ENCODE measurements at regions not wholly inside any gene's neighbourhood (a gene's known extent, or its start where the extent isn't known, plus 50 kb on each side); places are given as distances from the start of the nearest gene placed in this dataset.
"Not testable (repeated sequence)": the region's sequence is repeated elsewhere in the genome, so short reads cannot be mapped to it uniquely, and the experiment has no call there.

GRCh38 chr10:25707976-25708671, 225.9 kb upstream of the MYO3A start:
- no peak for DNase-seq (ENCODE audit: extremely low read depth in 1 of 2, low read depth in 1 of 2)

- no peak for DNase-seq (ENCODE audit: extremely low read depth in 1 of 2, low read depth in 1 of 2)
Observed at GRCh38 chr10:25713894-25714240, 220.2 kb upstream of the MYO3A start.

- no peak for DNase-seq (ENCODE audit: extremely low read depth in 1 of 2, low read depth in 1 of 2)
Observed at GRCh38 chr10:25724241-25724640, 209.8 kb upstream of the MYO3A start.

GRCh38 chr10:25725917-25726716, 207.9 kb upstream of the MYO3A start:
- DNase-seq (ENCODE audit: extremely low read depth in 1 of 2, low read depth in 1 of 2), result no peak

GRCh38 chr10:25738776-25739175, 195.3 kb upstream of the MYO3A start:
- DNase-seq (ENCODE audit: extremely low read depth in 1 of 2, low read depth in 1 of 2), result no peak

- no peak for DNase-seq (ENCODE audit: extremely low read depth in 1 of 2, low read depth in 1 of 2)
Observed at GRCh38 chr10:25743832-25744231, 190.2 kb upstream of the MYO3A start.

GRCh38 chr10:25744574-25744973, 189.5 kb upstream of the MYO3A start:
- no peak for DNase-seq (ENCODE audit: extremely low read depth in 1 of 2, low read depth in 1 of 2)

GRCh38 chr10:25745976-25746375, 188.1 kb upstream of the MYO3A start:
- no peak for DNase-seq (ENCODE audit: extremely low read depth in 1 of 2, low read depth in 1 of 2)

- no peak for DNase-seq (ENCODE audit: extremely low read depth in 1 of 2, low read depth in 1 of 2)
Observed at GRCh38 chr10:25747084-25747483, 186.9 kb upstream of the MYO3A start.

GRCh38 chr10:25748509-25748908, 185.5 kb upstream of the MYO3A start:
- no peak for DNase-seq (ENCODE audit: extremely low read depth in 1 of 2, low read depth in 1 of 2)

- DNase-seq (ENCODE audit: extremely low read depth in 1 of 2, low read depth in 1 of 2), result no peak
Observed at GRCh38 chr10:25753776-25754175, 180.3 kb upstream of the MYO3A start.

GRCh38 chr10:25755874-25756273, 178.2 kb upstream of the MYO3A start:
- not testable (repeated sequence) for DNase-seq (ENCODE audit: extremely low read depth in 1 of 2, low read depth in 1 of 2)

- DNase-seq (ENCODE audit: extremely low read depth in 1 of 2, low read depth in 1 of 2), result no peak
Observed at GRCh38 chr10:25756784-25757183, 177.2 kb upstream of the MYO3A start.

- no peak for DNase-seq (ENCODE audit: extremely low read depth in 1 of 2, low read depth in 1 of 2)
Observed at GRCh38 chr10:25758041-25758457, 176.0 kb upstream of the MYO3A start.

GRCh38 chr10:25758511-25758910, 175.5 kb upstream of the MYO3A start:
- DNase-seq (ENCODE audit: extremely low read depth in 1 of 2, low read depth in 1 of 2), result no peak

- DNase-seq (ENCODE audit: extremely low read depth in 1 of 2, low read depth in 1 of 2), result no peak
Observed at GRCh38 chr10:25761937-25762336, 172.1 kb upstream of the MYO3A start.

GRCh38 chr10:25766213-25766612, 167.8 kb upstream of the MYO3A start:
- no peak for DNase-seq (ENCODE audit: extremely low read depth in 1 of 2, low read depth in 1 of 2)

- DNase-seq (ENCODE audit: extremely low read depth in 1 of 2, low read depth in 1 of 2), result no peak
Observed at GRCh38 chr10:25766687-25767221, 167.3 kb upstream of the MYO3A start.

- no peak for DNase-seq (ENCODE audit: extremely low read depth in 1 of 2, low read depth in 1 of 2)
Observed at GRCh38 chr10:25768167-25768566, 165.9 kb upstream of the MYO3A start.

- DNase-seq (ENCODE audit: extremely low read depth in 1 of 2, low read depth in 1 of 2), result no peak
Observed at GRCh38 chr10:25778646-25779045, 155.4 kb upstream of the MYO3A start.

- DNase-seq (ENCODE audit: extremely low read depth in 1 of 2, low read depth in 1 of 2), result no peak
Observed at GRCh38 chr10:25786161-25786560, 147.9 kb upstream of the MYO3A start.

GRCh38 chr10:25786899-25787298, 147.1 kb upstream of the MYO3A start:
- DNase-seq (ENCODE audit: extremely low read depth in 1 of 2, low read depth in 1 of 2), result no peak

Data from activated CD8-positive, alpha-beta memory T cell treated with anti-CD3 and anti-CD28 coated beads for 1 hour (primary cell).